Activated T-helper 1 cell treated with anti-CD3 and anti-CD28 coated beads, Interleukin-12 subunit alpha, Interleukin-12 subunit beta, Interleukin-2, Interleukin-4 antibody, amounts not matched to agents 30 ng/mL and 10 ng/mL and 1 ng/mL, durations not matched to agents 14 hours and 24 hours and 36 hours (primary cell): ENCODE measurements at regions not wholly inside any gene's neighbourhood (a gene's known extent, or its start where the extent isn't known, plus 50 kb on each side); places are given as distances from the start of the nearest gene placed in this dataset.
A peak's percentile ranks its signal among the peaks of the same experiment; 100 is the strongest.

Experiments used
- DNase-seq: peaks from one replicate; pipeline ENCODE4 v3.0.0; 2021; ENCODE audit warnings: low spot score
- H3K27ac Mint-ChIP-seq: one replicate; pipeline ENCODE4 v1.8.0; 2021; ENCODE audit warnings: mild to moderate bottlenecking, mixed read lengths
- H3K27me3 Mint-ChIP-seq: one replicate; pipeline ENCODE4 v1.8.0; 2022; ENCODE audit warnings: mild to moderate bottlenecking, moderate library complexity, mixed read lengths; ENCODE audit not compliant: insufficient read depth
- H3K36me3 Mint-ChIP-seq: one replicate; pipeline ENCODE4 v1.8.0; 2021; ENCODE audit warnings: low read depth, mixed read lengths
- H3K4me1 Mint-ChIP-seq: one replicate; pipeline ENCODE4 v1.8.0; 2021; ENCODE audit warnings: low read depth, mixed read lengths
- H3K4me3 Mint-ChIP-seq: one replicate; pipeline ENCODE4 v1.8.0; 2021; ENCODE audit warnings: mild to moderate bottlenecking, moderate library complexity, mixed read lengths
- H3K9me3 Mint-ChIP-seq: one replicate; pipeline ENCODE4 v1.8.0; 2021; ENCODE audit warnings: mixed read lengths
- intact Hi-C: fragments of 100-400 bp; cut with micrococcal nuclease; formaldehyde crosslinking; loops from one replicate; pipeline ENCODE4 v1.15.1; 2024

- H3K27ac Mint-ChIP-seq = peak overlapping the region; percentile 36
- no peaks in the 10 kb centered on the region for H3K9me3 Mint-ChIP-seq
- peak; percentile 17 for DNase-seq
- H3K27me3 Mint-ChIP-seq = peaks cover 28% of the 10 kb centered on the region
- H3K36me3 Mint-ChIP-seq = peaks cover 1% of the 10 kb centered on the region
- peaks cover 29% of the 10 kb centered on the region for H3K4me1 Mint-ChIP-seq
- intact Hi-C loops = loop anchor here (1.0 to 5.0 kb wide), 8 partner anchors 8 to 311 kb away; partner anchors contain the start of gene ZNF281
- no peak overlapping the region for H3K4me3 Mint-ChIP-seq
Observed at GRCh38 chr1:200253774-200254495, 155.9 kb downstream of the ZNF281 start.

- Mint-ChIP-seq H3K27me3 (peaks cover 37% of the 10 kb centered on the region), H3K9me3 (no peaks in the 10 kb centered on the region), H3K27ac (no peak overlapping the region), H3K4me3 (no peak overlapping the region), H3K4me1 (peaks cover 29% of the 10 kb centered on the region), H3K36me3 (peaks cover 1% of the 10 kb centered on the region)
- intact Hi-C loops = loop anchor here (5.0 kb wide), 1 partner anchor 100 kb away; no protein-coding TSS in a partner anchor
- DNase-seq = no peak
Observed at GRCh38 chr1:200252531-200252930, 157.3 kb downstream of the ZNF281 start.

DNA sequence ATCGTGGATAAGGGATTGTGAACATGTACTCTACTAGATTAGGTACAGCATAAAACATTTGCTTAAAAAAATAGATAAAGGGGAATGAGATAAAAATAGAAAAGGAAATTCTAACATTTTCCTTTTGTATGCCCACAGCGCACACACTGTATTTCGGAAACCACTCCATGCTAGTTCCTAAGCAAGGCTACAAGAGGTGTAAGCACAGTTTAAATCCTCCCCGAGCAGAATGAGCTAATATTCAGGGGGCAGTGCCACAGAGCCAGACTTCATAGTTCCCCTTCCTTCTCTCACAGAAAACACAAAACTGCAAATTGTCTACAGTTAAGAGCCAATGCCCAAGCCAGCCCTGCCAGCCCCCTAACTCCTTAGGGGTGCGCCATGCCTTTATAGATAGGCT, 159.4 kb downstream of the ZNF281 start:
- H3K27me3 Mint-ChIP-seq = peaks cover 46% of the 10 kb centered on the region
- intact Hi-C loops = loop anchor here (5.0 kb wide), 1 partner anchor 102 kb away; no protein-coding TSS in a partner anchor
- H3K36me3 Mint-ChIP-seq = peaks cover 1% of the 10 kb centered on the region

DNA sequence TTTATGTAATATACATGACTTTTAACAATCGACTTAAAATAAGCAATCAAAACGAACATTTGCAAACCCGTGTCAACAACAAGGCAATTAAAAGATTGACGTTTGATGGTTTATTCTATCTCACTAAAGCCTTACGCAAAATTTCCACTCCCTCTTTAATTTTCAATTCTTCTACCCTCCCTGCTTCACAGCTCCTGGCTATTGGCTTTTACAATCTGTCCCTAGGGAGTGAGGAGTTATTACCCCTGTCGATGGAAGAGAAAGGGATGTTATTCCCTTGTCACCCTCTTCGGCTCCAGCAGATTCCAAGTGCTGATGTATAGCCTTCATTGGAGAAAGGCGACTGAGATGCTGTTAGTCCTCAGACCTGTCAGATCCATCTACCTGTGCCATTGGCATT, 161.3 kb downstream of the ZNF281 start:
- intact Hi-C loops = no loop called here
- H3K27ac Mint-ChIP-seq = no peak overlapping the region
- no peak overlapping the region for H3K4me3 Mint-ChIP-seq
- H3K36me3 Mint-ChIP-seq = no peaks in the 10 kb centered on the region
- DNase-seq = no peak
- peaks cover 60% of the 10 kb centered on the region for H3K27me3 Mint-ChIP-seq
- no peaks in the 10 kb centered on the region for H3K9me3 Mint-ChIP-seq
- peaks cover 2% of the 10 kb centered on the region for H3K4me1 Mint-ChIP-seq

More for the DNA sequence above, 159.4 kb downstream of the ZNF281 start:
- peaks cover 20% of the 10 kb centered on the region for H3K4me1 Mint-ChIP-seq
- DNase-seq = no peak
- no peaks in the 10 kb centered on the region for H3K9me3 Mint-ChIP-seq
- no peak overlapping the region for H3K4me3 Mint-ChIP-seq
- H3K27ac Mint-ChIP-seq = no peak overlapping the region

DNA sequence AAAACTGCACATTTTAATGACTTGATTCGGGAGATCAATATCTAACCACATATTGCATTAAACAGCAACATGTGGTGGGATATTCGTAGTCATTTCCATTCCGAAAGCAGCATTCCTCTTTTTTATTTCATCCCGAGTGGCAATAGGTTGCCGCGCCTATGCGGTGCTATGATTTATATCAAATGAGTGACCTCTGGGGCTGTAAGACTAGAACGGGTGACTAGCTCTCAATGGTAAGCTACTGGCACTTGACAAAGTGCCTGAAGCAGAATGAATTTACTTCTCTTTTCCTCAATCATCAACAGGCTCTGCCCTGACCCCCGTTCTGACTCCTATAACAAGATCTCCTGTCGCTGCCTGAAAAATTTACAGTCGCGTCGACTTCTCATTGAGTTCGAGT, 162.3 kb downstream of the ZNF281 start:
- Mint-ChIP-seq H3K4me1 (no peaks in the 10 kb centered on the region), H3K36me3 (no peaks in the 10 kb centered on the region), H3K27me3 (peaks cover 70% of the 10 kb centered on the region), H3K9me3 (no peaks in the 10 kb centered on the region), H3K4me3 (no peak overlapping the region), H3K27ac (no peak overlapping the region)
- DNase-seq = no peak
- intact Hi-C loops = no loop called here

GRCh38 chr1:200245473-200245872, 164.4 kb downstream of the ZNF281 start:
- Mint-ChIP-seq H3K4me3 (no peak overlapping the region), H3K27me3 (peaks cover 62% of the 10 kb centered on the region), H3K36me3 (no peaks in the 10 kb centered on the region), H3K27ac (no peak overlapping the region), H3K9me3 (no peaks in the 10 kb centered on the region), H3K4me1 (peaks cover 7% of the 10 kb centered on the region)
- no peak for DNase-seq
- intact Hi-C loops = no loop called here

- Mint-ChIP-seq H3K9me3 (no peaks in the 10 kb centered on the region), H3K4me1 (peaks cover 12% of the 10 kb centered on the region), H3K27ac (no peak overlapping the region), H3K36me3 (peaks cover 2% of the 10 kb centered on the region), H3K27me3 (peaks cover 42% of the 10 kb centered on the region), H3K4me3 (no peak overlapping the region)
- intact Hi-C loops = no loop called here
- DNase-seq = no peak
Observed at GRCh38 chr1:200243042-200243437, 166.8 kb downstream of the ZNF281 start.

DNA sequence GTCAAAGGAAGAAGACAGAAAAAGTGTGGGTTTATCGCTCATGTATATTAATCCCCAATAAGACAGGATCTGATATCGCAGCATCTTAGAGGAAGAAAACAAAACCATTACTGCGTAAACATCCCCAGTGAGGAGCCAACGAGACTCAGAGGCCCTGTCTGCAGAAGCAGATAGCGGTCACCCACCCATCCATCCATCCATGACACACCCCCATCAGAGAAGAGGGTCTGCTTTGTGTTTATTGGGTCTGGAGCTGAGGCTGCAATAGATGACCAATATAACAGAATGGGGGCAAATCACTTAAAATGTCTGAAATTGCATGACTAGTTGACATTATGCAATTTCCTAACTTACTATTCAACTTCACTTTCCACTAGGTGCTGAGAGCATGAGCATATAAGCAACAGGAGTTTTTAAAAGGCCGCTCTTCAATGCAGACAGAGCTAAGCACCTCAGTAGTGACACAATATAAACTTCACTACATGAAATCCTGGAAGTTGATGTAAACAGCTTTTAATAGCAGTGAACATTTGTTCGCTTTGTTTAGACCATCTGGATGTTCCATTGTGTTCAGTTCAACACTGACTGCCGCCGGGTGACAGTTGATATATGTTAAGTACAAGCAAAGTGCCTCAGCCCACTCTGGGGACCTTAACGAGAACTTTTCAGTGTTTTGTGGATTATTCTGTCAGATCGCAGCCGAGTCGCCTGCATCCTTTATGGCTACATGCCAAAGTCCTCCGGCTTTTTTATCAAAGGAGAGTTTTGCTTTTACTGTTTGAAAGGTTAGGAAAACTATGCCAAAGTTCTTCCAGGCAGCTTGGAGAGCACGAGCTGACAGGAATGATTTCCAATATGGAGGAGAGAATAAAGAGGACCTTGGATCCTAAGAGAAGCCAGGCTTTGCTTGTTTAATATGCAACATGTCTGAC, 167.5 kb downstream of the ZNF281 start:
- no peak for DNase-seq
- Mint-ChIP-seq H3K4me3 (no peak overlapping the region), H3K4me1 (peaks cover 12% of the 10 kb centered on the region), H3K36me3 (peaks cover 2% of the 10 kb centered on the region), H3K27me3 (peaks cover 36% of the 10 kb centered on the region), H3K9me3 (no peaks in the 10 kb centered on the region), H3K27ac (no peak overlapping the region)
- intact Hi-C loops = no loop called here

GRCh38 chr1:200240656-200241055, 169.2 kb downstream of the ZNF281 start:
- Mint-ChIP-seq H3K36me3 (peaks cover 2% of the 10 kb centered on the region), H3K4me1 (peaks cover 12% of the 10 kb centered on the region), H3K9me3 (no peaks in the 10 kb centered on the region), H3K27ac (no peak overlapping the region), H3K4me3 (no peak overlapping the region), H3K27me3 (peaks cover 40% of the 10 kb centered on the region)
- DNase-seq = no peak
- intact Hi-C loops = no loop called here

GRCh38 chr1:200238311-200238710, 171.5 kb downstream of the ZNF281 start:
- peaks cover 2% of the 10 kb centered on the region for H3K36me3 Mint-ChIP-seq

GRCh38 chr1:200237066-200237465, 172.8 kb downstream of the ZNF281 start:
- DNase-seq = no peak
- H3K9me3 Mint-ChIP-seq = no peaks in the 10 kb centered on the region
- H3K27me3 Mint-ChIP-seq = peaks cover 20% of the 10 kb centered on the region
- H3K27ac Mint-ChIP-seq = no peak overlapping the region
- no peak overlapping the region for H3K4me3 Mint-ChIP-seq
- intact Hi-C loops = no loop called here
- peaks cover 12% of the 10 kb centered on the region for H3K4me1 Mint-ChIP-seq
- H3K36me3 Mint-ChIP-seq = peaks cover 2% of the 10 kb centered on the region

More at GRCh38 chr1:200238311-200238710, 171.5 kb downstream of the ZNF281 start:
- peaks cover 23% of the 10 kb centered on the region for H3K27me3 Mint-ChIP-seq
- no peak for DNase-seq
- H3K27ac Mint-ChIP-seq = no peak overlapping the region
- H3K4me3 Mint-ChIP-seq = no peak overlapping the region
- H3K4me1 Mint-ChIP-seq = peaks cover 12% of the 10 kb centered on the region
- intact Hi-C loops = no loop called here
- H3K9me3 Mint-ChIP-seq = no peaks in the 10 kb centered on the region

GRCh38 chr1:200234938-200235337, 174.9 kb downstream of the ZNF281 start:
- H3K27ac Mint-ChIP-seq = no peak overlapping the region
- H3K9me3 Mint-ChIP-seq = no peaks in the 10 kb centered on the region
- intact Hi-C loops = no loop called here
- DNase-seq = no peak
- H3K4me1 Mint-ChIP-seq = no peaks in the 10 kb centered on the region
- peaks cover 19% of the 10 kb centered on the region for H3K27me3 Mint-ChIP-seq
- no peak overlapping the region for H3K4me3 Mint-ChIP-seq
- H3K36me3 Mint-ChIP-seq = no peaks in the 10 kb centered on the region

DNA sequence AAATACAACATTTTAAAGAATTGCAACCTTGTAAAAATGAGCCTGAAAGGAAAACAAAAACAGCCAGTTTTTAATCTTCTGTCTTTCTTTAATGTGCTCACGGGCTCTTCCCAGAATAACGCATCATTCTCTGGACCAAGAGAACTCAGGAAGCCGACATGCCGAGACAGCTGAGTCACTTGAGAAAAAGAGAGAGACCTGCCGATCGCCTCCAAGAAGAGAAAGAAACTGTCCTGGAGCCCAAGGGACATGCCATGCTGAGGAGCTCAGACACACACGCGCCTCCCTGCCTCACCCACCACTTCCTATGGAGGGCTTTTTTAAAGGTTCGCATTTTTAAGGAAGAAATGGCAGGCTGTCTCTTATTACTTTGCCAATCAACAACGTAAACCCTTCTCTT, 176.4 kb downstream of the ZNF281 start:
- H3K27me3 Mint-ChIP-seq = peaks cover 19% of the 10 kb centered on the region
- no peaks in the 10 kb centered on the region for H3K36me3 Mint-ChIP-seq
- no peak overlapping the region for H3K27ac Mint-ChIP-seq
- intact Hi-C loops = no loop called here
- no peak overlapping the region for H3K4me3 Mint-ChIP-seq
- no peak for DNase-seq
- no peaks in the 10 kb centered on the region for H3K9me3 Mint-ChIP-seq
- peaks cover 1% of the 10 kb centered on the region for H3K4me1 Mint-ChIP-seq
